ENCODE measurements at regions not wholly inside any gene's neighbourhood (a gene's known extent, or its start where the extent isn't known, plus 50 kb on each side); places are given as distances from the start of the nearest gene placed in this dataset.

GRCh38 chr4:140211161-140211560, 57.2 kb upstream of the MAML3 start:
- DNase-seq = no peak

- no peak for DNase-seq
These were observed 54.9 kb upstream of the MAML3 start for GRCh38 chr4:140208921-140209320.

Data from femur (tissue), 1 donor.